HG03565 (cell line): ENCODE measurements at regions not wholly inside any gene's neighbourhood (a gene's known extent, or its start where the extent isn't known, plus 50 kb on each side); places are given as distances from the start of the nearest gene placed in this dataset.
"Not testable (repeated sequence)": the region's sequence is repeated elsewhere in the genome, so short reads cannot be mapped to it uniquely, and the experiment has no call there.

ENCODE experiments used
- ATAC-seq: cut with Tn5 transposase; IDR thresholded peaks from one replicate; pipeline ENCODE4 v1.9.1; 2021; ENCODE audit warnings: mild to moderate bottlenecking, moderate library complexity; ENCODE audit not compliant: unreplicated experiment

- ATAC-seq, result no peak
These were observed 83.0 kb upstream of the NPSR1 start for GRCh38 chr7:34575006-34575405.

- ATAC-seq, result not testable (repeated sequence)
These were observed 80.1 kb upstream of the NPSR1 start for GRCh38 chr7:34577934-34578333.

GRCh38 chr7:34581698-34582097, 76.3 kb upstream of the NPSR1 start:
- ATAC-seq, result not testable (repeated sequence)

- ATAC-seq, result no peak
These were observed 73.5 kb upstream of the NPSR1 start for GRCh38 chr7:34584526-34584925.

- ATAC-seq, result no peak
These were observed 61.1 kb upstream of the NPSR1 start for GRCh38 chr7:34596887-34597286.

- ATAC-seq, result no peak
These were observed 54.1 kb upstream of the NPSR1 start for GRCh38 chr7:34603711-34604444.
